NOMO-1 treated with DMSO at 0.1 percent for 48 hours (cell line): ENCODE measurements at regions not wholly inside any gene's neighbourhood (a gene's known extent, or its start where the extent isn't known, plus 50 kb on each side); places are given as distances from the start of the nearest gene placed in this dataset.
A peak's percentile ranks its signal among the peaks of the same experiment; 100 is the strongest.

ENCODE experiments used
- DNase-seq: peaks from one replicate; lab custom pipeline; 2025; ENCODE audit not compliant: unreplicated experiment; lab: John Stamatoyannopoulos, UW

- DNase-seq = no peak
Measured at GRCh38 chr5:15026011-15026893, 154.7 kb upstream of the ANKH start.

- DNase-seq = no peak
Measured at GRCh38 chr5:15023846-15024245, 152.3 kb upstream of the ANKH start.

- no peak for DNase-seq
Measured at GRCh38 chr5:15023266-15023665, 151.7 kb upstream of the ANKH start.

- DNase-seq = no peak
Measured at GRCh38 chr5:15021266-15022046, 149.9 kb upstream of the ANKH start.

GRCh38 chr5:15020736-15021135 lies 149.2 kb upstream of the ANKH start:
- DNase-seq = no peak

GRCh38 chr5:15014809-15015208 lies 143.2 kb upstream of the ANKH start:
- no peak for DNase-seq

GRCh38 chr5:15013654-15014463 lies 142.3 kb upstream of the ANKH start:
- peak; percentile 63 for DNase-seq

- no peak for DNase-seq
Measured at GRCh38 chr5:15012061-15012460, 140.5 kb upstream of the ANKH start.

- no peak for DNase-seq
Measured at GRCh38 chr5:15010936-15011335, 139.4 kb upstream of the ANKH start.

GRCh38 chr5:15009420-15009819 lies 137.8 kb upstream of the ANKH start:
- peak; percentile 12 for DNase-seq

GRCh38 chr5:15008921-15009320 lies 137.3 kb upstream of the ANKH start:
- no peak for DNase-seq

- DNase-seq = no peak
Measured at GRCh38 chr5:15008476-15008875, 136.9 kb upstream of the ANKH start.

GRCh38 chr5:15007646-15008045 lies 136.1 kb upstream of the ANKH start:
- no peak for DNase-seq

GRCh38 chr5:15004506-15004905 lies 132.9 kb upstream of the ANKH start:
- DNase-seq = no peak

GRCh38 chr5:15003511-15003920 lies 131.9 kb upstream of the ANKH start:
- peak; percentile 91 for DNase-seq

GRCh38 chr5:15002791-15003190 lies 131.2 kb upstream of the ANKH start:
- no peak for DNase-seq

GRCh38 chr5:15002173-15002572 lies 130.6 kb upstream of the ANKH start:
- no peak for DNase-seq

- DNase-seq = peak; percentile 89
Measured at GRCh38 chr5:15001517-15001916, 129.9 kb upstream of the ANKH start.

- peak; percentile 94 for DNase-seq
Measured at GRCh38 chr5:14998491-14998890, 126.9 kb upstream of the ANKH start.

- DNase-seq = peak; percentile 98
Measured at GRCh38 chr5:14996997-14997396, 125.4 kb upstream of the ANKH start.

GRCh38 chr5:14995229-14995628 lies 123.7 kb upstream of the ANKH start:
- no peak for DNase-seq
